OCI-LY3 (cell line): ENCODE measurements at regions not wholly inside any gene's neighbourhood (a gene's known extent, or its start where the extent isn't known, plus 50 kb on each side); places are given as distances from the start of the nearest gene placed in this dataset.

Experiments
- H2AFZ ChIP-seq: fragments of 200-600, 300-600 bp; shearing (Covaris generic); 2 replicates; pipeline ENCODE4 v1.6.0; 2014; ENCODE audit warnings: antibody characterized with exemption, low read depth, low read length
- H3K27ac ChIP-seq: fragments of 200-600, 300-600 bp; sonication (generic); 2 replicates; pipeline ENCODE4 v1.5.1; 2014; ENCODE audit warnings: mild to moderate bottlenecking, low read length, moderate library complexity, mixed read lengths
- H3K27me3 ChIP-seq: fragments of 200-600, 300-600 bp; sonication (generic); 2 replicates; pipeline ENCODE4 v1.6.1; 2014; ENCODE audit warnings: low read depth, low read length, mixed read lengths
- H3K36me3 ChIP-seq: fragments of 200-600, 300-600 bp; sonication (generic); replicated peaks from 2 replicates; pipeline ENCODE3; 2014; ENCODE audit warnings: low read depth, low read length, mixed read lengths
- H3K4me1 ChIP-seq: fragments of 300-600, 200-600 bp; sonication (generic); 2 replicates; pipeline ENCODE4 v1.6.1; 2014; ENCODE audit warnings: low read length, mixed read lengths
- H3K4me2 ChIP-seq: fragments of 200-600, 300-600 bp; sonication (generic); 2 replicates; pipeline ENCODE4 v1.6.1; 2014; ENCODE audit warnings: low read length, mixed read lengths
- H3K4me3 ChIP-seq: fragments of 300-600, 200-600 bp; sonication (generic); 2 replicates; pipeline ENCODE4 v1.5.1; 2014; ENCODE audit warnings: antibody characterized with exemption, mild to moderate bottlenecking, low read length, moderate library complexity
- H3K79me2 ChIP-seq: fragments of 300-600, 200-600 bp; shearing (Covaris generic); 2 replicates; pipeline ENCODE4 v1.6.1; 2014; ENCODE audit warnings: mild to moderate bottlenecking, low read length, mixed read lengths
- H3K9ac ChIP-seq: fragments of 300-600, 200-600 bp; shearing (Covaris generic); 2 replicates; pipeline ENCODE4 v1.6.0; 2014; ENCODE audit warnings: mild to moderate bottlenecking, low read length, moderate library complexity
- H3K9me3 ChIP-seq: fragments of 200-600, 300-600 bp; shearing (Covaris generic); 2 replicates; pipeline ENCODE4 v1.6.1; 2014; ENCODE audit warnings: low read length, mixed read lengths; ENCODE audit not compliant: insufficient read depth
- H4K20me1 ChIP-seq: fragments of 200-600, 300-600 bp; sonication (generic); 2 replicates; pipeline ENCODE4 v1.6.1; 2016; ENCODE audit warnings: low read length, mixed read lengths; ENCODE audit not compliant: insufficient read depth
- EZH2phosphoT487 ChIP-seq: fragments of 200-600 bp; shearing (Covaris generic); IDR thresholded peaks from 2 replicates; pipeline ENCODE4 v1.6.1; 2018; ENCODE audit warnings: antibody characterized with exemption, mixed run types, low read depth
- TF ChIP-seq, protein P1 (sequence below): fragments of 200-600, 300-600 bp; sonication (generic); IDR thresholded peaks from 2 replicates; pipeline ENCODE4 v1.5.1; 2014; ENCODE audit warnings: antibody characterized with exemption, low read length, low read depth

DNA sequence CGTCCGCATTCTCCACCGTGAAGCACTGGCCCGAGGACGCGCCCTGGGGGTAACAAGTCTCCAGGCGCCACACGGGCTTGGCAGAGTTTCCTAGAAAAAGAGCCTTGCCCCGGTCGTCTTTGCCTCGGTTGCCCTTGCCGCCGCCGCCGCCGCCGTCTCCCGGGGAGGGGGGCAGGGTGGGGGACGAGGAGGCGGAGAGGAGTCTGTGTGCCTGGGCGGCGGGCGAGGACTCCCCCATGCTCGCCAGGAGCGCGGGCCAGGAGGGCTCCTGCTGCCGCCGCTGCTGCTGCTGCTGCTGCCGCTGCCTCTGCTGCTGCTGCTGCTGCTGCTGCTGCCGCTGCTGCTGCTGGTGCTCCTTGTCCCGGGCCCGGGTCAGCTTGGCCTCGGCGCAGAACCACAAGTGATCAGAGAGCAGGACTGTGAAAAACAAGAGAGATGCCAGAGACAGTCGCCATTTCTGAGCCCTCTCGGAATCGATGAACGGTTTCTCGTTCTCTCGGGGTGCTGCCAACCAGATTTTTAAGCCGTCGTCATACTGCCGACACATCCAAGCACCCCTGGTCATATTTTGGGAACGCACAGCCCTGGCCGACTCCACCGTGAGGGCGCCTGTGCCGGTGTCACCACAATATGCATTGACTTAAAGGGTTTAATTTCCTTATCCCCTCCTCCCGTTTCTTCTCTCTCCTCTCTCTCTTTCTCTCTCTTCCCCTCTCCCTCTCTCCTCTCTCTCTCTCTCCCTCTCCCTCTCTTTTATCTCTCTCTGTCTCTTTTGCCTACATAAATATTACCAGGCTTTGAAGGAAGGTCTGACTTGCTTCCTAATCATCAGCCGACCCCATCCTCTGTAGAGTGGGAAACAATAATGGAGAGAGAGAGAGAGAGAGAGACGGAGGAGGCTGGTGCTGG is 349.1 kb downstream of the LIG4 start:
- no peak overlapping the region for H3K9ac ChIP-seq
- H2AFZ ChIP-seq, result no peak overlapping the region

DNA sequence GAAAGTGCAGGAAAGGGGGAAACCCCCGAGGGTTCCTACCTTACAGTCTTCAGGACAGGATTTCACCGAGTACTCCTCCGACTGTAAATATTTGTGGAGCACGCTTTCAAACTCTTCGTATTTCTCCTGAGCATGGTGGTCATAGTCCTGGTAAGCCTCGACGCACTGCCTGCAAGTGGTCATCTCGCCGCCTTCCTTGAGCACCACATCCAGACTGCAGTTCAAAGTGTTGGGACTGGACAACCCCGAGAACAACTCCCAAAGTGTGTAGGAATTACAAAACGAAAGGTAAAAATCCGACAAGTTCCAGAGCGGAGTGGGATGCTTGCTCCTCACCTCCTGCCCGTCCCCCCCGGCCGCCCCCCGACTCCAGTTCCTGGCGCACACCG is 349.7 kb downstream of the LIG4 start:
- no peak overlapping the region for H2AFZ ChIP-seq
- no peak overlapping the region for H3K4me3 ChIP-seq
- no peaks in the 10 kb centered on the region for H3K27me3 ChIP-seq
- H3K27ac ChIP-seq, result no peak overlapping the region
- TF ChIP-seq, protein P1, sequence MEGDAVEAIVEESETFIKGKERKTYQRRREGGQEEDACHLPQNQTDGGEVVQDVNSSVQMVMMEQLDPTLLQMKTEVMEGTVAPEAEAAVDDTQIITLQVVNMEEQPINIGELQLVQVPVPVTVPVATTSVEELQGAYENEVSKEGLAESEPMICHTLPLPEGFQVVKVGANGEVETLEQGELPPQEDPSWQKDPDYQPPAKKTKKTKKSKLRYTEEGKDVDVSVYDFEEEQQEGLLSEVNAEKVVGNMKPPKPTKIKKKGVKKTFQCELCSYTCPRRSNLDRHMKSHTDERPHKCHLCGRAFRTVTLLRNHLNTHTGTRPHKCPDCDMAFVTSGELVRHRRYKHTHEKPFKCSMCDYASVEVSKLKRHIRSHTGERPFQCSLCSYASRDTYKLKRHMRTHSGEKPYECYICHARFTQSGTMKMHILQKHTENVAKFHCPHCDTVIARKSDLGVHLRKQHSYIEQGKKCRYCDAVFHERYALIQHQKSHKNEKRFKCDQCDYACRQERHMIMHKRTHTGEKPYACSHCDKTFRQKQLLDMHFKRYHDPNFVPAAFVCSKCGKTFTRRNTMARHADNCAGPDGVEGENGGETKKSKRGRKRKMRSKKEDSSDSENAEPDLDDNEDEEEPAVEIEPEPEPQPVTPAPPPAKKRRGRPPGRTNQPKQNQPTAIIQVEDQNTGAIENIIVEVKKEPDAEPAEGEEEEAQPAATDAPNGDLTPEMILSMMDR, result no peak
- TF ChIP-seq EZH2phosphoT487, result no peak
- H3K9me3 ChIP-seq, result no peaks in the 10 kb centered on the region
- H3K79me2 ChIP-seq, result no peaks in the 10 kb centered on the region
- H3K9ac ChIP-seq, result no peak overlapping the region
- no peaks in the 10 kb centered on the region for H3K4me1 ChIP-seq
- no peaks in the 10 kb centered on the region for H3K36me3 ChIP-seq
- no peaks in the 10 kb centered on the region for H4K20me1 ChIP-seq
- no peak overlapping the region for H3K4me2 ChIP-seq

More for the DNA sequence above, 349.1 kb downstream of the LIG4 start:
- no peak overlapping the region for H3K4me2 ChIP-seq
- no peaks in the 10 kb centered on the region for H3K4me1 ChIP-seq
- no peak overlapping the region for H3K4me3 ChIP-seq
- no peak for TF ChIP-seq EZH2phosphoT487
- TF ChIP-seq, protein P1, result no peak
- no peaks in the 10 kb centered on the region for H3K9me3 ChIP-seq
- no peaks in the 10 kb centered on the region for H3K36me3 ChIP-seq
- no peaks in the 10 kb centered on the region for H3K27me3 ChIP-seq
- no peaks in the 10 kb centered on the region for H3K79me2 ChIP-seq
- H4K20me1 ChIP-seq, result no peaks in the 10 kb centered on the region
- H3K27ac ChIP-seq, result no peak overlapping the region

DNA sequence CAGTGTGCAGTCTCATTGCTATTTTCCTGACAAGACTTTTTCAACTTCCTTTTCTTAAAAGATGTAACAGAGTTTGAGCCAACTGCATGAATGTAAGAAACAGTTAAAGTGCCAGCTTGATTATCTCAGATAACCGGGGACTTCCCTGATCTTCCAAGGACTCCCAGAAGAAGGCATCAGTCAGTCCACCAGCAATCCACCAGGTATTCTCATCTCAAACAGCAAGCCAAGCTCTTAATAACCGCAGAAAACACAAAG is 350.1 kb downstream of the LIG4 start:
- TF ChIP-seq, protein P1, result no peak
- no peak for TF ChIP-seq EZH2phosphoT487
- no peak overlapping the region for H3K27ac ChIP-seq
- no peak overlapping the region for H3K4me3 ChIP-seq
- no peaks in the 10 kb centered on the region for H3K9me3 ChIP-seq
- H3K4me2 ChIP-seq, result no peak overlapping the region
- H3K36me3 ChIP-seq, result no peaks in the 10 kb centered on the region
- H2AFZ ChIP-seq, result no peak overlapping the region
- H3K79me2 ChIP-seq, result no peaks in the 10 kb centered on the region
- H4K20me1 ChIP-seq, result no peaks in the 10 kb centered on the region
- no peak overlapping the region for H3K9ac ChIP-seq
- no peaks in the 10 kb centered on the region for H3K27me3 ChIP-seq
- no peaks in the 10 kb centered on the region for H3K4me1 ChIP-seq

- H3K4me1 ChIP-seq, result no peaks in the 10 kb centered on the region
- no peak for TF ChIP-seq EZH2phosphoT487
- TF ChIP-seq, protein P1, result no peak
- no peak overlapping the region for H3K4me2 ChIP-seq
- no peak overlapping the region for H3K27ac ChIP-seq
- no peaks in the 10 kb centered on the region for H3K36me3 ChIP-seq
- no peak overlapping the region for H3K9ac ChIP-seq
- H3K9me3 ChIP-seq, result no peaks in the 10 kb centered on the region
- no peak overlapping the region for H2AFZ ChIP-seq
- no peak overlapping the region for H3K4me3 ChIP-seq
- no peaks in the 10 kb centered on the region for H3K27me3 ChIP-seq
- no peaks in the 10 kb centered on the region for H4K20me1 ChIP-seq
- H3K79me2 ChIP-seq, result no peaks in the 10 kb centered on the region
These were observed 350.6 kb downstream of the LIG4 start for GRCh38 chr13:107864543-107865317.
